Liver (tissue), 3 donors: ENCODE measurements at regions not wholly inside any gene's neighbourhood (a gene's known extent, or its start where the extent isn't known, plus 50 kb on each side); places are given as distances from the start of the nearest gene placed in this dataset.

Source experiments
- CTCF ChIP-seq: fragments of 150-350 bp; IDR thresholded peaks from 2 replicates; pipeline ENCODE4 v1.5.1; 2017; ENCODE audit warnings: improper control_type of control experiment, low read depth, low read length; ENCODE audit not compliant: missing input control
- GABPA ChIP-seq, 2 donors: IDR thresholded peaks in 1 of 2; conservative IDR thresholded peaks in 1 of 2; 2 replicates each; pipeline ENCODE4 v1.6.1; 2016; ENCODE audit warnings: antibody characterized with exemption in 2 of 2, mild to moderate bottlenecking in 1 of 2, moderate library complexity in 1 of 2
- MAX ChIP-seq: IDR thresholded peaks from 2 replicates; pipeline ENCODE4 v1.6.1; 2016; ENCODE audit warnings: antibody characterized with exemption
- YY1 ChIP-seq: IDR thresholded peaks from 2 replicates; pipeline ENCODE4 v1.6.1; 2016; ENCODE audit warnings: antibody characterized with exemption, mild to moderate bottlenecking
- donor health status: healthy.
- donor health status: healthy.

GRCh38 chr10:57420881-57421280 is 846.8 kb downstream of the IPMK start:
- TF ChIP-seq CTCF (no peak), YY1 (no peak), GABPA (IDR thresholded peaks at IDR 0.05 in 1 of 2, conservative IDR thresholded peaks at IDR 0.05 in 1 of 2) (no peak), MAX (no peak)
